Activated CD4-positive, alpha-beta T cell treated with anti-CD3 and anti-CD28 coated beads, Interleukin-2, amount 10 ng/mL, durations not matched to agents 7 days and 5 days (primary cell): ENCODE measurements at regions not wholly inside any gene's neighbourhood (a gene's known extent, or its start where the extent isn't known, plus 50 kb on each side); places are given as distances from the start of the nearest gene placed in this dataset.

Experiments used
- CTCF ChIA-PET: fragments of 350-600 bp; sonication (Branson Sonifier 250); formaldehyde crosslinking; loops from one replicate; lab custom pipeline; 2021; ENCODE audit warnings: antibody characterized with exemption; lab: Charles Lee
- POLR2A ChIA-PET: fragments of 350-600 bp; sonication (Branson Sonifier 250); formaldehyde crosslinking; loops from one replicate; lab custom pipeline; 2021; ENCODE audit warnings: antibody characterized with exemption; lab: Charles Lee
- DNase-seq: peaks from one replicate; pipeline ENCODE4 v3.0.0-alpha.2; 2020
- H3K27ac Mint-ChIP-seq: one replicate; pipeline ENCODE4 v1.8.0; 2021; ENCODE audit warnings: mild to moderate bottlenecking, moderate library complexity, mixed read lengths
- H3K27me3 Mint-ChIP-seq: one replicate; pipeline ENCODE4 v1.8.0; 2021; ENCODE audit warnings: mixed read lengths
- H3K36me3 Mint-ChIP-seq: one replicate; pipeline ENCODE4 v1.8.0; 2021; ENCODE audit warnings: low read depth, mixed read lengths
- H3K4me1 Mint-ChIP-seq: one replicate; pipeline ENCODE4 v1.8.0; 2021; ENCODE audit warnings: mixed read lengths
- H3K4me3 Mint-ChIP-seq: one replicate; pipeline ENCODE4 v1.8.0; 2021; ENCODE audit warnings: mild to moderate bottlenecking, moderate library complexity, mixed read lengths
- H3K9me3 Mint-ChIP-seq: one replicate; pipeline ENCODE4 v1.8.0; 2021; ENCODE audit warnings: mixed read lengths

- DNase-seq: no peak
- ChIA-PET POLR2A (no interaction called here), CTCF (no interaction called here)
- Mint-ChIP-seq H3K9me3 (no peaks in the 10 kb centered on the region), H3K4me3 (no peak overlapping the region), H3K27ac (no peak overlapping the region), H3K27me3 (no peaks in the 10 kb centered on the region), H3K36me3 (no peaks in the 10 kb centered on the region), H3K4me1 (no peaks in the 10 kb centered on the region)
These were observed 676.4 kb downstream of the PCDH18 start for GRCh38 chr4:136855886-136856285.

GRCh38 chr4:136850446-136850845 lies 681.8 kb downstream of the PCDH18 start:
- ChIA-PET CTCF (no interaction called here), POLR2A (no interaction called here)
- no peak overlapping the region for H3K4me3 Mint-ChIP-seq
- H3K9me3 Mint-ChIP-seq: peaks cover 7% of the 10 kb centered on the region
- H3K36me3 Mint-ChIP-seq: no peaks in the 10 kb centered on the region
- H3K4me1 Mint-ChIP-seq: no peaks in the 10 kb centered on the region
- H3K27ac Mint-ChIP-seq: no peak overlapping the region
- DNase-seq: no peak
- H3K27me3 Mint-ChIP-seq: no peaks in the 10 kb centered on the region

GRCh38 chr4:136847881-136848621 lies 684.2 kb downstream of the PCDH18 start:
- no peaks in the 10 kb centered on the region for H3K4me1 Mint-ChIP-seq
- H3K27me3 Mint-ChIP-seq: no peaks in the 10 kb centered on the region
- no peak overlapping the region for H3K27ac Mint-ChIP-seq
- H3K9me3 Mint-ChIP-seq: peaks cover 7% of the 10 kb centered on the region
- ChIA-PET CTCF (no interaction called here), POLR2A (no interaction called here)
- H3K4me3 Mint-ChIP-seq: no peak overlapping the region
- no peaks in the 10 kb centered on the region for H3K36me3 Mint-ChIP-seq
- no peak for DNase-seq

DNA sequence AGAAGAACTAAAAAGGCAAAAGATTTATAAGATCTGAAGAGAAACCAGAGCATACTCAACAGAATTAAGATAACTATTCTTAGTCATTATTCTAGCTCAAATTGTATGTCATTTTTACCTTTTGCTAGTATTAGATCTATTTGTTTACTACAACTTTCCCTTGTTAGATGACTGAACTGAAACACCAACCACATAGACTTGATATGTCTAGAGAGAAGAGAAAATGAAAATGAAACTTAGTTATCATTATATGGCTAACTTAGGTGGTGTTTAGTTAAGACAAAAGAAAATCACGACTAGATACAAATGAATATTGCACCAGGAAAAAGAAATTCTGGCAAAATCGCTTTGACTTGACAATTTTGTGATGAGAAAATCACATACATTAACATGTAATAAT lies 690.8 kb downstream of the PCDH18 start:
- CTCF ChIA-PET: no interaction called here
- no peak for DNase-seq
- Mint-ChIP-seq H3K36me3 (no peaks in the 10 kb centered on the region), H3K27ac (no peak overlapping the region), H3K4me1 (no peaks in the 10 kb centered on the region), H3K27me3 (no peaks in the 10 kb centered on the region), H3K9me3 (peaks cover 2% of the 10 kb centered on the region), H3K4me3 (no peak overlapping the region)
- POLR2A ChIA-PET: no interaction called here

- no peak overlapping the region for H3K4me3 Mint-ChIP-seq
- H3K27ac Mint-ChIP-seq: no peak overlapping the region
- ChIA-PET CTCF (interaction anchor here (1.5 kb wide), 1 partner anchor 11 kb away, joined by 4 read pairs; no protein-coding TSS in a partner anchor), POLR2A (no interaction called here)
- H3K27me3 Mint-ChIP-seq: no peaks in the 10 kb centered on the region
- H3K4me1 Mint-ChIP-seq: no peaks in the 10 kb centered on the region
- H3K36me3 Mint-ChIP-seq: no peaks in the 10 kb centered on the region
- H3K9me3 Mint-ChIP-seq: no peaks in the 10 kb centered on the region
- DNase-seq: no peak
These were observed 693.7 kb downstream of the PCDH18 start for GRCh38 chr4:136838607-136839006.

- Mint-ChIP-seq H3K27ac (no peak overlapping the region), H3K4me3 (no peak overlapping the region), H3K27me3 (no peaks in the 10 kb centered on the region), H3K4me1 (no peaks in the 10 kb centered on the region), H3K36me3 (no peaks in the 10 kb centered on the region), H3K9me3 (no peaks in the 10 kb centered on the region)
- DNase-seq: no peak
- ChIA-PET CTCF (no interaction called here), POLR2A (no interaction called here)
These were observed 700.7 kb downstream of the PCDH18 start for GRCh38 chr4:136831553-136831952.

DNA sequence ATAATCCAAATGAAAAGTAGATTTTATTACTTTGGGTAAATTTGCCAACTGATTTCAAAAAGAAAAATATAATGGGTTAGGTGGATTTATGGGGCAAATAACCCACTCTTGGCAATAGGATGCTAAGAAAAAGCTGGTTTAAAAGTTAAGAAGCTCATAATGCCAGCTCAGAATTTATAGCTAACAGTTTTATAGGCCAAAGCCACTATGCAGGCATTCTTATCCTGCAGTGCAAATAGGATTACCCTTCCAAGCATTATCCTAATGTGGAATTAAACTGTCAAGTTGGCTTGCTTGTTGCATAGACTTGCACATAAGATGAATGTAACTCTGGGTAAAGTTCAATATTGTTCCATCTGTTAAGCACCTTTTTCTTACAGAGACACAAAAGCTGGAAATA lies 703.0 kb downstream of the PCDH18 start:
- ChIA-PET CTCF (no interaction called here), POLR2A (no interaction called here)
- Mint-ChIP-seq H3K36me3 (no peaks in the 10 kb centered on the region), H3K27ac (no peak overlapping the region), H3K9me3 (no peaks in the 10 kb centered on the region), H3K4me1 (no peaks in the 10 kb centered on the region), H3K27me3 (no peaks in the 10 kb centered on the region), H3K4me3 (no peak overlapping the region)
- DNase-seq: no peak

- DNase-seq: no peak
- H3K4me1 Mint-ChIP-seq: no peaks in the 10 kb centered on the region
- no peaks in the 10 kb centered on the region for H3K9me3 Mint-ChIP-seq
- H3K27ac Mint-ChIP-seq: no peak overlapping the region
- ChIA-PET CTCF (no interaction called here), POLR2A (no interaction called here)
- H3K36me3 Mint-ChIP-seq: no peaks in the 10 kb centered on the region
- no peak overlapping the region for H3K4me3 Mint-ChIP-seq
- no peaks in the 10 kb centered on the region for H3K27me3 Mint-ChIP-seq
These were observed 709.3 kb downstream of the PCDH18 start for GRCh38 chr4:136823020-136823419.

GRCh38 chr4:136818811-136819330 lies 713.4 kb downstream of the PCDH18 start:
- Mint-ChIP-seq H3K4me1 (no peaks in the 10 kb centered on the region), H3K36me3 (no peaks in the 10 kb centered on the region), H3K27me3 (no peaks in the 10 kb centered on the region), H3K9me3 (no peaks in the 10 kb centered on the region), H3K4me3 (no peak overlapping the region), H3K27ac (no peak overlapping the region)
- CTCF ChIA-PET: no interaction called here
- DNase-seq: no peak
- POLR2A ChIA-PET: no interaction called here

- DNase-seq: no peak
- Mint-ChIP-seq H3K4me1 (no peaks in the 10 kb centered on the region), H3K4me3 (no peak overlapping the region), H3K36me3 (no peaks in the 10 kb centered on the region), H3K27ac (no peak overlapping the region), H3K9me3 (no peaks in the 10 kb centered on the region), H3K27me3 (no peaks in the 10 kb centered on the region)
- ChIA-PET POLR2A (no interaction called here), CTCF (no interaction called here)
These were observed 720.0 kb downstream of the PCDH18 start for GRCh38 chr4:136812100-136812880.

DNA sequence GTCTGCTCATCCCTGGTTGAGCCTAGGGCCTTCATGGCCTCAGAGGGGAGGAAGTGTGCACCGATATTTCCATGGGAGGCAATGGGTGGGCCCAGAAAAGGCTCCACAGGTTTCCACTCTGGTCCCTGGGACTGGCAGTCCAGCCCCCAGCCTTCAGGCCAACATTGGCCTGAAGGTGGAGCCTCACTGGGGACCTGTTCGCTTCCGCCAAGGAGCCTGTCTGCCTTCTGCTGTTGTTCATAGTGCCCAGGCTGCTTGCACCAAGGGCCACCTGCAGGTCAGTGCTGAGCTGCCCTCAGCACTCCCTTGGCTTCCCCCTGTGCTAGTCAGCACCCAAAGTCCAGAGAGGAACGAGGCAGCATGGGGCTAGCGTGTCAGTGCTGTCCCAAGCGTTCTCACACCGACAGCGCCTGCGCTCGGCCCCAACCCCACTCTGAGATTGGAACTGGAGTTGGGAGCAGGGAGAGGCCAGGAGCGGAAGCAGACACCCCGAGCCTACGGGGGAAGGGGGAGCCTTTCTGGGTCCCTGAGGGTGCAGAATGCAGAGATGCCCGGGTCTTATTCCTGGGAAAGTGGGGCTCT lies 720.7 kb downstream of the PCDH18 start:
- no peaks in the 10 kb centered on the region for H3K27me3 Mint-ChIP-seq
- ChIA-PET CTCF (no interaction called here), POLR2A (no interaction called here)
- H3K9me3 Mint-ChIP-seq: no peaks in the 10 kb centered on the region
- no peak for DNase-seq
- no peak overlapping the region for H3K4me3 Mint-ChIP-seq
- H3K36me3 Mint-ChIP-seq: no peaks in the 10 kb centered on the region
- no peaks in the 10 kb centered on the region for H3K4me1 Mint-ChIP-seq
- no peak overlapping the region for H3K27ac Mint-ChIP-seq

DNA sequence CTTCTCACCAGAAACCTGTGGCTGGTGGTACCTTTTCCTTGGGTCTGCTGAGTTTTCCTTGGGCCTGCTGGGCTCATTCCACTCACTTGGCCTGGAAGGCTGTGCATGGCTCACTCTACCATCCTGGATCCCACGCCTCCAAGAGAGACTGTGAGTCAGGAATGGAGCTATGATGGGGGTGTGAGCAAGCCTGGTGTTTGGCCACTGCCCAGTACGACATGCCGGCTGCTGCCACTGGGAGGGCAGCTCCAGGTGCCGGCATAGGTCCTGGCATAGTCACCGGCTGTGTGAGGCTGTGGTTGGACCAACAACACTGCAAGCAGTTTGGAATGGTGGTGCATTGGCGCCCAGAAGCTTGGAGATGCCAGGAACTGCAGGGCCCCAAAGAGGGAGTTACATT lies 721.7 kb downstream of the PCDH18 start:
- Mint-ChIP-seq H3K4me1 (no peaks in the 10 kb centered on the region), H3K9me3 (no peaks in the 10 kb centered on the region), H3K36me3 (no peaks in the 10 kb centered on the region), H3K4me3 (no peak overlapping the region), H3K27ac (no peak overlapping the region), H3K27me3 (no peaks in the 10 kb centered on the region)
- ChIA-PET POLR2A (no interaction called here), CTCF (no interaction called here)
- no peak for DNase-seq

- Mint-ChIP-seq H3K36me3 (no peaks in the 10 kb centered on the region), H3K4me1 (no peaks in the 10 kb centered on the region), H3K27ac (no peak overlapping the region), H3K27me3 (no peaks in the 10 kb centered on the region), H3K4me3 (no peak overlapping the region), H3K9me3 (no peaks in the 10 kb centered on the region)
- DNase-seq: no peak
- POLR2A ChIA-PET: no interaction called here
- CTCF ChIA-PET: no interaction called here
These were observed 725.5 kb downstream of the PCDH18 start for GRCh38 chr4:136806844-136807243.
